Hindlimb muscle (tissue), 1 donor: ENCODE measurements at regions not wholly inside any gene's neighbourhood (a gene's known extent, or its start where the extent isn't known, plus 50 kb on each side); places are given as distances from the start of the nearest gene placed in this dataset.

Experiments
- DNase-seq: peaks from one replicate; pipeline ENCODE4 v3.0.0-alpha.2; 2013

DNA sequence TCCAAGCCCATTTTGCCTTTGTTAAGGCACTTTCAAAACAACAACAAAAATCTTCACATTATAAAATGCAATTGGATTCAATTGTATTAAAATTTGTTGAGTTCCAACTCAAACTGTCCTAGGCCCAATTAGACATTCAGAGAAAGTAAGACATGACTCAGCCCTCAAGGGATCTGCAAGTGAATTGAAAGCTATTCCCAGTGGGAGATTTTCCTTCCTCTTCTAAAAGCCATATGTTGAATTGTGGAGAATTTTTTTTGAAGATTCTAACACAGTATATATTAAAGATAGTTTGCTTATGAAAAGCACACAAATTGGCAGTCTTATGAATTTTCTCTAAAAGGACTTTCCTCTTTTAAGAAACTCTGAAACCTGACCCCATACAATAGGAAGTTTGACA, 268.0 kb upstream of the PARD3B start:
- no peak for DNase-seq

DNA sequence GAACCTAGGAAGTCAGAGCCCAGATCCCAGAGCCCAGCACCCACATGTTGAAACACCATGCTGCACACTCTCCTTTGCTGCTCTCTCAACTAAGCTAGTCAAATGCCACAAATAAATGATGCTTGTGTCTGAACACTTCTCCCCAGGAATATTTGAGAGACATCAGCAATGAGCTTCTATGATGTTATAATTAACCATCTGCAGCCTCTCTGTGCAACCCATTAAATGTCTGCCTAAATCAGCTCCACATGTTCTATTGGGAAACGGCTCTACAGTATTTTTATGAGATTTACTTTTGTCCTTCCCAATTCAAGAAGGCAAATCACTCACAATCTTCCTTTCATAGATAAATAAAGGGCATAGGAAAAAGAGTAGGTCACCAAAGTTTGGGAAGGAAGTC, 266.8 kb upstream of the PARD3B start:
- DNase-seq = no peak

DNA sequence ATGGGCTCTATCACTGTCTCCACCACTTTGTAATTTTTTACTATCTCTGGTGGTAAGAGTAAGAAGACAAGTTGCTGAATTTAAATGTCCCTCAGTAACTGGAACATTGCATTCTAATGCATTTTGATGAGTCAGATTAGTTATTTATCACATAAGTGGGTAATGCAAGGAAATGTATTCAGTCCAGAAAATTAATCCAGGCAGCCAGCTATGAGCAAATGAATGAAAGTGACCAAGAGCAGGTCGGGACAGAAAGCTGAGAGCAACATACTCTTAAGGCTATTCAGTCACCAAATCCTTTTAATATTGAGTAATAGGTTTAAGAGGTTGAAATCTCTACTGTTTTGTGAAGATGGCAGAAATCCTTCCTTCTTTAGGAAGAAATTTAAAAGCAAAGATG, 265.5 kb upstream of the PARD3B start:
- DNase-seq = no peak

DNA sequence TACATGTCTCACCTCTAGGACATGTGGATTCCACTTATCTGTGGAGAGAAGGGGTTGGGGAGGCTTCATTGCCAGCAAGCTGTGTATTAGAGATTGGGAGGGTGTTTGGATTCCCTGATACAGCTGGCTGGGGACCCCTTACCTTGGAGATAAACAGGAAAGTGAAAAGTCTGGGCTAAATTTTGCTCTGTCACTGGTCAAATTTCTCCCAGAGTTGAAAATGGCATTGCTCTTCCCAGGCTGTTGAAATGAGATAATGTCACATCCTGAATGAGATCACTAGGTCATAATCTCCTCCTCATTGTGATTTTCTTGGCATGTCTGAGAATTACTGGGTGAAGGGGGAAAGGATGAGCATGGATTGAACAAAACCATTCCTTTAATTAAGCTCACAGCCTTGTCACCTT, 265.0 kb upstream of the PARD3B start:
- no peak for DNase-seq

DNA sequence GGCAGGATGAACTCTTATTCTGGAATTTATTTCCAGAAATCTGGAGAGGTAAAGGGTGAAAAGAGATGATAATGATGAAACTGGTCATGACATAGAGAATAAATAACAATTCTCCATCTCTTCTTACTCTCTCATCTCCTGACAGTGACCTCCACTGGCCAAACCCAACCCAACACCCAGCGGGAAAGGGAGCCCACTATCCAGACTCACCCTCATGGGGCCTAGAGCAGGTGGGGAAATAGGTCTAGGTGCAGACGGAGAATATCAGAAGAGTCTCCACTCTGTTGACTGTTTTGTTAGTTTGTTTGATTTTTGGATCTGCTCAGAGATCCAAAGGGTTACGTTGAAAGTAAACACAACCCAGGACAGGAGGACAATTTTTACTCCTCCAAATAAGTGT, 263.2 kb upstream of the PARD3B start:
- DNase-seq = no peak

DNA sequence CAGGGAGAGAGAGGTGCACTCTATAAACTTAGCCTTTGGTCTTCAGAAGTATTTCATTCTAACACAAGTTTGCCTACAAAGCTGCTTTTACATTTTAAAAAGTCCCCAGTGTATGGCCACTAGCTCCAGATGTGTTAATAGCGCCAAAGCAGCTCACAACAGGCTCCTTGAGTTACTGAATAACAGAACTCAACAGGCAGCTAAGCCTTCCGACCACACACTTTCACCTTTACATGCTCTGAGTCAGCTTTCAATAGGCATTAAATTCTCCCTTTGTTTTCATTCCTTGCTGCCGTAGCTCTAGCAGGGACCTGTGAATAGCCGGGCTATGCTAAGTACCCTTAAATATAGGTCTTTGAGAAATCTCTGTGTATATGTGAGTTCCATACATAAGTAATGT, 262.8 kb upstream of the PARD3B start:
- DNase-seq = no peak

DNA sequence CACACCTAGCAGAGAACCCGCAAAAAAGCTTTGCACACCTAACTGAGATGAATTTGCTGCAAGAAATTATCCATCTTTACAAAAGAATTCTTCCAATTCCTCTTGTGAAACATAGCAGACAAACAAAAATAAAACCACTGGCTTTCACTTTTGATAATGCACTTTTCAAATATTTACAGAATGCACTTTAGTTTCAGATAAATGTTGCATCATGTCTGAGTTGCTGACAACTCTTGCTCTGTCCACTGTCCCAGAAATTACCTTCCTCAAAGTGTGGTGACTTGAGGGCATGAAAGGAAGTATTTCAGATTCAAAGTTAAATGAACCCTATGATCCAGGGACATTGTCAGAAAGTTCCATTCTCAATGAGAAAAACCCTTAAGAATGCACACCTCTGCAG, 256.2 kb upstream of the PARD3B start:
- DNase-seq = no peak

DNA sequence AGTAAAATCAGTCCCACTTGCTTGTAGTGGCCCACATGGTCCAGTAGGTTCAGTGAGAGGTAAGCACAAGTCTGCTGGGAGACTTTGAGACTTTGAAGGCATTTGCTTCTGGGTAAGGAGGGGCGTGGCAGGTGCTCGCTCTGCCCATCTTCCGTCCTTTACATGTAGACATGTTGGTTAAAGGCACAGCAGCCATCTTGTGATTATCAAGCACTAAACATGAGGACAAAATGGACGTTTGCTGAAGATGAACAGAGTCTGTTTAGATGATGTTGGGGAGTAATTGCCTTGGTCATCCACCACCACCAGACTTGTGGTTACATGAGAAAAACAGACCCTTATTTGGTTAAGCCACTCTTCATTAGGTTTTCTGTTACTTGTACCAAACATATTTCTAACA, 252.8 kb upstream of the PARD3B start:
- DNase-seq = no peak

DNA sequence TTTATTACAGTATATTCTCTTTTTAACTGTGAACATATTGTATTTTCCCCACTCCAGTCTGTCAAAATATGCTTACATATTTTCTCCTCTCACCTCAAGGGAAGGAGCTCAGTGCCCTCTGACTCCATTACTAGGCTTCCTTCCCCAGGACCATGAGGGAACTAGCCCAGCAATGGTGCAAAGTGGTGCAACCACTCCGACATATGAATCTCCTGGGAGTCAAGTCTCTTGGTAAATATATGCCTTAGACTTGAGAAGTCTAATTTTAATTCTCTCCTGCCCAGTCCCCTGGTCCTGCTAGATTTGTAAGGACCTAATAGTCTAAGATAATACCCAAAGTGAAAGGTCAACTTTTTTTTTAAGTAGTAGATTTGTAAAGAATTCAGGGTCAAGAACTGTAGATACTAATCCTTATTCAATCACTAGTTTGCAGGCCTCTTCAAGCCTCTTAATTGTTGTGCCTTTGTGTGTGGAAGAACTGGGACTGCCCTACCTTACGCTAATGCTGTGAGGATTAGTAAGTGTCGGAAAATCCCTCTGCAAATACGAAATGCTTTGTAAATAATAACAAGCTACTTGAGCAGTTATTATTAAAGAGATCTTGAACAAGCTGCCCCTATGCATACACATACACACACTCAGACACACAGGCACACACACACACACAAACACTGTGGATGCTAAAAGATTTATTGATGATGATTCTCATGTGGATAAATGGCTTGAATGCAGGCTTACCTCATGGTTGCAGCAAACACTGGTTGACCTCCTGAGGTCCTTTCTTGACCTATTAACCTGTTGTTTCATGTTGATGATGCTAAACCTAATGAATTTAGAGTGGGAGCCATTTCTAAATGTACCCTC, 251.2 kb upstream of the PARD3B start:
- no peak for DNase-seq

DNA sequence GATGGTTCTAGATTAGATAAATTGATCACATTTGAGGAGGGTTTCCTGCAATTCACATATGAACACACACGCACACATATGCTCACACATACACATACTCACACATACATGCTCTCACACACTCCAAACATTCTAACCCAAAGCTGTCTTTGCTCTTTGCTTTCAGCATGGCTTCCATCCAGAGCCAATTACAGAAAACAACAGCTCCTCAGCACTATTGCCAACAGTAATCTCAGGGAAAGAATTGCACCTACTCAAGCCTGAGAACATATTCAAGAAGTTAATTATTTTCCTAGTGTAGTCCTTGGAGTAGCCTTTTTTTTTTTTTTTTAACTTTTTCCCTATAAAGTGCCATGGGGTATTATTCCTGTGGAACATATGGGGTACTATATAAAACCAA, 246.9 kb upstream of the PARD3B start:
- DNase-seq = no peak

DNA sequence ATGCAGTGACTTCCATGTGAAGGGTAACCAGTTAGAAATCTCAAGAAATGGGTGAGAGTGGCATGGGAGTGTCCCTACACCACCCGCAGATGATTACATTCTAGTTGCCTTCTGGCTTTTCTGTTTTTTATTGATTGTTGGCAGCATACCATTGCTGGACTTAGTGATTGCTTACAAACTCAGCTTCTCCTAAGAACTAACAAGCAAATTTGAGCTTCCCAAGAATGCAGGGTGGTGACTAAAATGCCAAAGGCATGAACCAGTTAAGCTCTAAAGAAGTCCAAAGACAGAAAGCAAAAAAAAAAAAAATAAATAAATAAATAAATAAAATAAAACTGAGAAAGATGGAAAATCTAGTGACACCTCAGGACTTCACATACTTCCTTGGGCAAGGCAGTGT, 245.5 kb upstream of the PARD3B start:
- DNase-seq = no peak

DNA sequence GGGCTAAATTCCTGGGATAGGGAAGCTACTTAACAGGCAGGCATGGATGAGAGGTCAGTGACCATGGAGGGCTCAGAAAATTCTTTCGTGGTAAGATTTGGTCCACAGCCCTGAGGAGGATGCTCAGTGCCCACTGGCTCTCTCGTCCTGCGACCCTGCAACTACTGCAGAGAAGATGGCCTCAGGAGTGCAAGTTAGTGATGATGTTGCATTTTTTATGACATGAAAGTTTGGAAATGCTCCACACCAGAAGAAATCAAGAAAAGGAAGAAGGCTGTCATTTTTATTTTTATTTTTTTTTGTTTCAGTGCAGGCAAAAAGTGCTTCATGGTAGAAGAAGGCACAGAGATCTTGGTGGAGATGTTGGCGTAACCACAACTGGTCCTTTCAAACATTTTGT, 238.6 kb upstream of the PARD3B start:
- no peak for DNase-seq

DNA sequence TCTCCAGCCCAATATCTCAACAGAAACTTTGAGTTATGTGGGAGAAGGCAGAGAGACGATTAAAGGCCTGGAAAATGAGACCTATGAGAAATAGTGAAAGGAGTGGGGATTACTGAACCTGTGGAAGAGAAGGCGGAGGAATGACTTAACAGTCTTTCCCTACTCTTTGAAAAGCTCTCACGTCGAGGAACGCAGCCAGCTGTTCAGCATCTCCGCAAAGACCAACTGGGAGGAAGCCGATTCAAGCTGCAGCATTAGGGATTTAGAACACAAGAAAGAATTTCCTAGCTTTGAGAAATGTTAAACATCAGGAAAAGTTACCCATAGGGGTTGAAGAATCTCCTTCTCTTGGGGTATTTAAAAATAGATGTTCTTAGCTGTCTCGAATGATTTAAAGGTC, 233.2 kb upstream of the PARD3B start:
- DNase-seq = peak; percentile 21

DNA sequence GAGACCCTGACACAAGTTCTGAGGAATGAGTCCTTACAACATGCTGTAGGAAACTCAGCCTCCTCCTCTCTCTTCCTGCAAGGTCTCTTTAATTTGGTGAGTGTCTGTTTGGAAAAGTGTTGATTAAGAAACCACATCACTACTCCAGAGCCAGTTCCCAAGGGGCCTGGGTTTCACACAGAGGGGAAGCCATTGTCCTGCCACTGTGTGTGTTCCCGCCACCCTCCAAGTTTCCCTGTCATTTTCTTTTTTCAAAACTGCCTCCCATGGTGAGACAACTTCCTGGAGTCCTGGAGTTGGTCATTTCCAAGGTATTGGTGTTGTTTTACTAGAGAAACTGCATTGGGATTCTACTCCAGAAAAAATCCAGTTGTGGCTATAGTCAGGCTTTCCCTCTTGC, 232.0 kb upstream of the PARD3B start:
- no peak for DNase-seq

DNA sequence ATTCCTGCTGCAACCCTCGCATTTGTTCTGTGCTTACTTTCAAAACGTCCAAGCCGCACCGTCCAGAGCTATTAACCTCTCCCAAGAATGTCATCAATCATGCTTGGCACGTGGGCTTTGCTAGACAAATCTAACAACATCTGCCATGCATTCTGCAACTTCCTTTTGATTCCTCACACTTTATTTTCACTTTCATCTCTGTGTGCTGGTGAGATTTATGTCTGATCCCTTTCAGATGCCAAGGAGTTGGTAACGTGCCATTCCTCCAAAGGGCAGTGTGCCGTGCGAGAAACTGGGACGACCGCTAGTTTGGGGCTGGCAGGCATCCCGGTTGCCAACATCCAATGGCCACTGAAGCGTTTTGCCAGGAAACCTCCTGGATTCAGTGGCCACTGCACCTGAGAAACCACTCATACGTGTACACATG, 230.0 kb upstream of the PARD3B start:
- DNase-seq = no peak

DNA sequence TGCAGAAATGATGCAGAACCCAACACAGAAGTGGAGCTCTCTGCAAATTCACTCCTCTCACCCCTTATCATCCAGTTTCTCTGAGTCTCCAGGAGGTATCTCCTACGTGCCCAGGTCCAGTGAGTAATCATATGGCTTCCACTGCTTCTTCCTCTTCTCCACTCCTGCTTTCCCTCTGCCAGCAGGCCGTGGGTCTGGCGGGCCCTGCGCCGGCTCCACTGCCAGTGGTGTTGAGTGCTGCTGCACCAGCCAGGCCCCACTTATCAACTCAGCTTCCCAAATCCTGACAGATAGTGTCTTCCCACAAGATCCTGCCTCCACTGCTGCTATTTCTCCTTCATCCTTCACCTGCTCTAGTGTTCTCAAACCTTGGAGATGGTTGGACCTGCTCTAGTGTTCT, 227.6 kb upstream of the PARD3B start:
- no peak for DNase-seq

DNA sequence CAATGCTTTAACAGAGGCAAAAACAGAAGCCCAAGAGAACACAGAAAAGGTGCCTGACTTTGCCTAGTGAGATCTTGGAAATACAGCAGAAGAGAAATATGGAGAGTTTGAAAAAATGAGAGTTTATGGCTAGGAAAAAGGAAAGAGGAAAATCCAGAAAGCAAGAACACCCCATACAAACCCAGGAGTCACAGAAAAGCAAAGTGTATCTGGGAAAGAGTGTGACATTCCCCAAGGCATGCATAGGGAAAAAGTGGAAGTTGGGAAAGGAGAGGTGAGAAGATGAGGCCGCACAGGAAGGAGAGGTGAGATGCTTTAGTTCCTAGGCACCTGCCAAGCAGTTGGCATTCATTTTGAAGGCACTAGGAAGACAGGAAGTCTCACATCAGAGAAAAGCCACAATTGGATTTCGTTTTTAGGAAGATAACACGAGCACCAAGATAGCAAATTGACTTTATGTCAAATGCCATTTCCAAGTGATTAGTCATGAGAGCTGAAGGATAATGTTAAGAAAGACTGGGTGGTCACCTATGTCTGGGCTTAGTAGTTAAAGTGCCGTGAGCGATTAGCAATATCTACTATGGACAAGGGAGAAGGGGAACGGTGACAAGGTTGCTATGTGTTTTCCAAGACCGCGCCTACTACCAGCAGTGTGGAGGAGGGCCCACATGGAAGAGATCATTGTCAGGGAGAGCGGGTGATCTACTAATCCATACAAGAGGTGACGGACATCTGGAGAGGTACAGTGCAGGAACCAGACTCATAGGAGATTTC, 224.1 kb upstream of the PARD3B start:
- no peak for DNase-seq

DNA sequence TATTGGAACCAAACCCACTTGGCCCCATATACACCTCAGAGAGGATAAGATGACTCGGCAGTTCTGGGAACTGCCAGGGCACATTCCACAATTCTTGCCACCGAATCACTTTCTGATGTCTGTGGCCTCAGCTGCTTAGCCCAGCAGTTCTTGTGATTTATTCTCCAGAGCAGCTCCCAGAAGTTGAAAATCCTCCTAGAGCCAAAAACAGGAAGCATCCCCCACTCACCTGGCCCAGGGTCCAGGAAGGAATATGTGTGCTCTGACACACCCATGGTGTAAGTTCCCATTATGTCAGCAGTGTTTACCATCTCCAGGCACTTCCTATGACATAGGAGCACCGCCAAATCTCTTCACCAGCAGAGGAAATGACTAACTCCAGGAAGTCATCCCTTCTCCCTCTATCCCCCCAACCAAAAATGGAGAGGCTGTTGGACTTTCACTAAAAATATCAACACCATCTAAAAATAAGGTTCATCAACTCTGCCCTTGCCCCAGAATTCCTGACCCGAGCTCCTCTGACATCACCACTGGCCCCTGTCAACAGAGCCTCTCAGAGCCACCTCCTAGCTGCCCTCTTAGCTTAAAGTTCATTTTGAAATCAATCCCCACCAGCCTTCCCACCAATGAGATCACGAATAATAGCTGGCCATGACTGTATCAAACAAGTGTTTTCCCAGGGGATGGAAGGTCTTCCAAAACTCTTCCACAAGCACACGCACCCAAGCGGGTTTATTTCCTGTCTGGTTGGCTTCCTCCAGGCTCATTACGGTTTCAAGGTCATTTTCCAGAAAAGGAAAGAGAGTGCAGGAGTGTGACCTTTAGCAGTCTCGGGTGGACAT, 223.1 kb upstream of the PARD3B start:
- DNase-seq = peak; percentile 40

DNA sequence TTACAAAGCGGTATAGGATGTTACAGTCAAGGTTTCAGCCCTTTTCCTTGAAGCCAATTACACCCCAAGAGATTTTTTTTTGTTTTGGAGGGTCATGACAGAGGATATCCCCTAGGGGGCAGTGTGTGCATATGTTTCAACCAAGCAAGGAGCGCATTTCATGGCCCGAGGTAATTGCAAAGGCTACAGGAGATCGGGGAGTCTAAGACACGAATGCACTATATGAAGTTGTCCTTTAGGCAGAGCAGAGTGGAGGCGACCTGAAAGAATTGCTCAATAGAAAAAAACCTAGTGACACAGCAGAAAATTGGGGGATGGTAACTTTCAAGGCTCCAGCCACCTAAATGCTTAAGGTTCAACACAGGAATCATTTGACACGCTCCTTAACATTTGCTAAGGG, 219.8 kb upstream of the PARD3B start:
- peak; percentile 81 for DNase-seq

DNA sequence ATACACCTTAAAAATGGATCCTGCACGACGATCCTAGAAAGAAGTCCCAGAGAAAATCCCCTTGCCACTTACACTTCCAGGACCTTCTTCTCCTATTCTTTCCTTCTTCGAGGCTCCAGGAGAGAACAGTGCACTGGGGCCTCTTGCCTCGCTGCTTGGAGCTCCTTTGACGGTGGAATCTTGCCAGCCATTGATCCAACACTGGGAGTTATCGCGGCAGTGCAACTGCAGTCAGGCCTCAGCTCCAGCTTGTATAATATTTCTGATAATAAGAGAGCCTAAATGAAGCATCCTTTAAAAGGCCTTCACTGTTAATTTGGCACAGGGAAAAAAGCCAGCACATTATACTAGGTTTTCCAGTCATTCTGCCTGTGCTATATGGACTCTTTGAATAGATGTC, 216.9 kb upstream of the PARD3B start:
- DNase-seq = no peak

DNA sequence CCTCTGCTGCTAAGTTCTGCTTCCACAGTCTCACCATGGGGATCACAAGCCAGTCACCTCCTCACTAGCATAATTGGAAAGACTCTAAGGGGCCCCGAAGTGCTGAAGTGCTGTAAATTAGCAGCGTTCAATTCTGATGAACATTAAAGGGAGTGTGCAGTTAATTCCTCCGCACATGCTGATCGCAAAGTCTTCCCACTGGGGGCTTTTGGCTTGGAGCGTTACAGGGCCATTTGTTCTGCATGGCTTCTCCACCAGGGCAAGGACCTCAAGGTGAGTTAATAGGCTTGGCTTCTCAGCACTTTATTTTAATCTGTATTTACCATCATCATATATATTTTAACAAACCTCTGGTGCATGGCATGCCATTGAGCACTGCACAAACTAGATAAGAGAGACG, 216.3 kb upstream of the PARD3B start:
- DNase-seq = no peak

DNA sequence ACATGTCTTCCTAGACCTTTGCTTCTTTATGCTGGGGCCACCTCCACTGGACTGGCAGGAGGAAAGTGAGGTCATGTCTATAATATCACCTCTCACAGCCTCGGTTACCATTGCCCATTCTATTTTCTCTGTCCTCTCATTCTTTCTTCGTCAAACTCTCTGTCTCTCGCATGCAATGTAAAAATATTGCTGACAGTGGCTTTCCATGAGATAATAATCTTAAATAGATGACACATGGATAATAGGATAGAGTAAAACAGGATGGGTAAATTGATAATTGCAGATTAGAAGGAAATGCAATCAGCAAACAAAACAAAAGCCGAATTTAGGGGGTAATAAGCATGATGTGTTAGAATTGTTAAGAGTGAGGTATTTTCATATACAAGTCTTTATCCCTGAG, 215.7 kb upstream of the PARD3B start:
- no peak for DNase-seq

DNA sequence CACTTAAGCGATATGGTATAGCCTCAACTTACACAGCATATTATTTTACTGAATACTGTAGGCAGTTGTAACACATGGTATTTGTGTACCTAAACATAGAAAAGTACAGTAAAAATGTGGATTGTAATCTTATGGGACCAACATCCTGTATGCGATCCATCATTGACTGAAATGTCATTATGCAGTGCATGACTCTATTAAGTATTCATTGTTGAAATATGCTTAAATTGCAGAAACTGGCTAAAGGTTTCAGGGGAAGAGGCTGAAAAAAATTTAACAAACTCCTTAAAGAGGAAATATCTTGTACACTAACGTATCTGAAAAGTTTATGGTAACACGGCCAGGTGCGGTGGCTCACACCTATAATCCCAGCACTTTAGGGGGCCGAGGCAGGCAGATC, 214.1 kb upstream of the PARD3B start:
- DNase-seq = no peak
